Activated CD8-positive, alpha-beta memory T cell treated with anti-CD3 and anti-CD28 coated beads for 36 hours (primary cell): ENCODE measurements at regions not wholly inside any gene's neighbourhood (a gene's known extent, or its start where the extent isn't known, plus 50 kb on each side); places are given as distances from the start of the nearest gene placed in this dataset.
"Not testable (repeated sequence)": the region's sequence is repeated elsewhere in the genome, so short reads cannot be mapped to it uniquely, and the experiment has no call there.

Experiments used
- CTCF ChIA-PET: fragments of 350-600 bp; sonication (Branson Sonifier 250); formaldehyde crosslinking; loops from one replicate; lab custom pipeline; 2021; ENCODE audit warnings: antibody characterized with exemption; lab: Charles Lee
- POLR2A ChIA-PET: fragments of 350-600 bp; sonication (Branson Sonifier 250); formaldehyde crosslinking; loops from one replicate; lab custom pipeline; 2021; ENCODE audit warnings: antibody characterized with exemption; lab: Charles Lee

GRCh38 chr5:39648085-39648847 is 223.5 kb upstream of the DAB2 start:
- ChIA-PET CTCF (no interaction called here), POLR2A (no interaction called here)

GRCh38 chr5:39640552-39640951 is 215.8 kb upstream of the DAB2 start:
- POLR2A ChIA-PET = no interaction called here
- CTCF ChIA-PET = no interaction called here

GRCh38 chr5:39639618-39640089 is 214.9 kb upstream of the DAB2 start:
- ChIA-PET CTCF (interaction anchor here (0.6 kb wide), 1 partner anchor 89 kb away, joined by 3 read pairs; no protein-coding TSS in a partner anchor), POLR2A (no interaction called here)

GRCh38 chr5:39638813-39639212 is 214.0 kb upstream of the DAB2 start:
- CTCF ChIA-PET = no interaction called here
- POLR2A ChIA-PET = no interaction called here

- ChIA-PET POLR2A (no interaction called here), CTCF (no interaction called here)
Measured at GRCh38 chr5:39633057-39633456, 208.3 kb upstream of the DAB2 start.

DNA sequence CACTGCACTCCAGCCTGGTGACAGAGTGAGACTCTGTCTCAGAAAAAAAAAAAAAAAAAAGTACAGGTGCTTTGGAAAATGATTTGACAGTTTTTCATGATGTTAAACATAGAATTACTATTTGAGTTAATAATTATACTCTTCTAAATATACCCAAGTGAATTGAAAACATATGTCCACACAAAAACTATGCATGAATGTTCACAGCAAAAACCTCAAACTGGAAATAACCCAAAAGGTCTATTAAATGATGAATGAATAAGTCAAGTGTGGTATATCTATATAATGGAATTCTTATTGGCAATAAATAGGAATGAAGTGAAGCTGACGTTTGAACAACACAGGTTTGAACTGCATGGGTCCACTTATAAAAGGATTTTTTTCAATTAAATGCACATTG is 207.2 kb upstream of the DAB2 start:
- CTCF ChIA-PET = no interaction called here
- POLR2A ChIA-PET = no interaction called here

- CTCF ChIA-PET = no interaction called here
- POLR2A ChIA-PET = no interaction called here
Measured at GRCh38 chr5:39629946-39630345, 205.2 kb upstream of the DAB2 start.

- POLR2A ChIA-PET = no interaction called here
- CTCF ChIA-PET = no interaction called here
Measured at GRCh38 chr5:39628348-39628747, 203.6 kb upstream of the DAB2 start.

DNA sequence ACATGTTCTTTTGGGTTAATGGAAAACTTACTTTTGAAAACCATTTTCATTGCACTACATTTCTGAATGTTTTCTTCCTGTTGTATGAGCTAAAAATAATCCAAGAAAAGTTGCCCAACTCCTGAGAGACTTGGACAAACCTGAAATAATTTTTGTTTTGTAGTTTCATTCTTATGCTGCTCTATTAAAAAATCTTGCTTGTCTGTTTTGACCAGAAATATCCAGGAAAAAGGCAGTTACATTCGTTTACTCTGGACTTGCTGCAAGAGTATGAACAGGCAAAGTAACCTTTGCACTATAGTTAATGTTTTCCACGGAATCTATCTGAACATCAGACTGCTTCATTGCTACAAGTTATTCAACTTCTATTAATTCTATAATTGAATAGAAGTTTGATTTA is 200.1 kb upstream of the DAB2 start:
- POLR2A ChIA-PET = no interaction called here
- CTCF ChIA-PET = no interaction called here

DNA sequence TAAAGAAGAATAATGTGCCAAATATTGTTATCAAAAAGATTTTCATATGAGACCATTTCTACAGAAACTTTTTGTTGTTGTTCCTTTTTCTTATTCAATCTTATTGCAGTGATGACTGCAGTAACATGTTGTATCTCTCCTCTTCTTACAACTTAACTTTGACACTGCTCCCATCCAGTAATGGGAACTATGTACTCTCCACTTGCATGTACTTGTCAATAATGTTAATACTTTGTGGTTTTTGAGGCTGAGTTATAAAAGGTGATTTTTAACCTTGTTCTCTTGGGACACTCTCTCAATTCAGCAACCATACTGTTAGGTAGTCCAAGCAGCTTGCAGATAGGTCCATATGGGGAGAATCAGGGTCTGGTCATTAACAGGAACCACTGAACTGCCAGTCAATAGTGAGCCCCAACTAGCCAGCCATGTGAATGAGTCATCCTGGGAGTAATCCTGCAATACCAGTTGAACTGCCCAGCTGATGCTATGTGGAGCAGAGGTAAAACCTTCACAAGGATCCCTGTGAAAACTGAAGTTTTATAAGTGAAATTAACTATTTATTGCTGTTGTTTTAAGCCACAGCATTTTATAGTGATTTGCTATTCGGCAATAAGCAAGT is 199.6 kb upstream of the DAB2 start:
- ChIA-PET POLR2A (no interaction called here), CTCF (no interaction called here)

- ChIA-PET CTCF (no interaction called here), POLR2A (no interaction called here)
Measured at GRCh38 chr5:39623291-39623865, 198.6 kb upstream of the DAB2 start.

DNA sequence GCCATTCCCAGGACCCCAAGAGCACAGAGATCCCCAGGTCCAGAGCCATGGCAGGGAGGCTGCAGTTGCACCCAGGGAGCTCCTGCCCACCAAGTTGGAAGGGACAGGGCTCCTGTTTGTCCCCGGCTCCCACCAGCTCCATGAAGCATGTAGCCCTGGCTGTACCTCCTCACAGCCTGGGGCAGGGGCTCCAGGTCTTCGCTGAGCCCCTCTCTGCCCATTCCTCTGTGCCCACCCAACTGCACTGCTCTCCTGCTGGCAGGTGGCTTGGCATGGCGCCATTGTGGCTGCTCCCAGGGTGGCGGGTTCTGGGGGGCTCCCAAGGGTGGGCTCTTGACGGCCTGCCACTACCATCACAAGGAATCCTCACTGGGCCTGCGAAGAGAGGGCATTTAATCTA is 197.5 kb upstream of the DAB2 start:
- CTCF ChIA-PET = no interaction called here
- POLR2A ChIA-PET = no interaction called here

DNA sequence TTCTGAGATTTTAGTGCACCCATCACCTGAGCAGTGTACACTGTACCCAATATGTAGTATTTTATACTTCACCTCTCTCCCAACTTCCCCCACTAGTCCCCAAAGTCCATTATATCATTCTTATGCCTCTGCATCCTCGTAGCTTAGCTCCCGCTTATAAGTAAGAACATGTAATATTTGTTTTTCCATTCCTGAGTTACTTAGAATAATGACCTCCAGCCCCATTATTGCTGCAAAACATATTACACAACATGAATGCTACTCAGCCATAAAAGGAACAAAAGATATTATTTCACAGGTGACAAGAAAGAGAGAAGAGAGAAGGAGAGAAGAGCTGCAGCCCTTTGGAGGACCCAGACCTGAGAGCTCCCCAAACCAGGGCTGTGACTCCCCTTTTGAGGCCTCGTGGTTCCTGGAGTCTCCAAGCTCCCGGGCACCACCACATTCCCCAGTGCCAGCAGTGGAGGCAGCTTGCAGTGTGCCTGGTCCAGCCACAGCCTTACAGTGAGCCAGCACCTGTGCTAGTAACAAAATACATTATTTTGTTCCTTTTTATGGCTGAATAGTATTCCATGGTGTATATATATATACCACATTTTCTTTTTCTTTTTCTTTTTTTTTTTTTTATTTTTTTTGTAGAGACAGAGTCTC is 194.5 kb upstream of the DAB2 start:
- CTCF ChIA-PET = no interaction called here
- POLR2A ChIA-PET = no interaction called here

- CTCF ChIA-PET = interaction anchor here (0.6 kb wide), 1 partner anchor 1244 kb away, joined by 4 read pairs; no protein-coding TSS in a partner anchor
- POLR2A ChIA-PET = no interaction called here
Measured at GRCh38 chr5:39618391-39618790, 193.6 kb upstream of the DAB2 start.

GRCh38 chr5:39616131-39616530 is 191.4 kb upstream of the DAB2 start:
- CTCF ChIA-PET = no interaction called here
- POLR2A ChIA-PET = no interaction called here

GRCh38 chr5:39611076-39611475 is 186.3 kb upstream of the DAB2 start:
- POLR2A ChIA-PET, CTCF ChIA-PET: not testable (repeated sequence)

- CTCF ChIA-PET = no interaction called here
Measured at GRCh38 chr5:39608024-39608423, 183.2 kb upstream of the DAB2 start.

DNA sequence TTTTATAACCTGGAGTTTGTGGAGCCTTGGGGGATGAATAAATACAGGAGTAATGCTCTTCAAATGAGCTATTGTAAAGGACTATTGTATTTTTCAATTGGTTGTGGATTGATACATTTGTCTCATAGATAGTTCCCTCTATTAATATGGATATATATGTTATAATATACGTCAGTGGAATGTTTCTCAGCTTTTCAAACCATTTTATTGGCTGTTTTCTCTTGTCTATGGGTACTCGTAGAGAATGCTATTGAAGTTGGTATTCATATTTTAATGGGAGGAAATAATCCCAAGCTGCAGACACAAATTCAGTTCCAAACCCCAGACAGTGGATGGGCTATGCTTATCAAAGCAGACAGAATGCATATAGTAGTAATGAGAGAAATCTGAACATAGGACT is 181.8 kb upstream of the DAB2 start:
- POLR2A ChIA-PET = no interaction called here

More at GRCh38 chr5:39608024-39608423, 183.2 kb upstream of the DAB2 start:
- POLR2A ChIA-PET = no interaction called here

GRCh38 chr5:39605588-39606575 is 181.1 kb upstream of the DAB2 start:
- ChIA-PET CTCF (no interaction called here), POLR2A (no interaction called here)

More for the DNA sequence above, 181.8 kb upstream of the DAB2 start:
- CTCF ChIA-PET = no interaction called here
